H9 (cell line): ENCODE measurements at regions not wholly inside any gene's neighbourhood (a gene's known extent, or its start where the extent isn't known, plus 50 kb on each side); places are given as distances from the start of the nearest gene placed in this dataset.

Source experiments
- DNase-seq: peaks from one replicate; pipeline ENCODE4 v3.0.0-alpha.2; 2017
- H2AFZ ChIP-seq: one replicate; pipeline ENCODE4 v1.6.1; 2013; ENCODE audit warnings: mild to moderate bottlenecking, low read length, control low read depth, moderate library complexity
- H2AK5ac ChIP-seq: 2 replicates; pipeline ENCODE4 v1.6.1; 2013; ENCODE audit warnings: low read length, control low read depth, mixed read lengths; ENCODE audit not compliant: insufficient read length
- H2BK120ac ChIP-seq: one replicate; pipeline ENCODE4 v1.6.1; 2013; ENCODE audit warnings: low read depth, mild to moderate bottlenecking, low read length, control low read depth, inconsistent platforms; ENCODE audit not compliant: poor library complexity, severe bottlenecking
- H2BK12ac ChIP-seq: 2 replicates; pipeline ENCODE4 v1.6.1; 2013; ENCODE audit warnings: low read length, control low read depth, mixed read lengths, low read depth; ENCODE audit not compliant: insufficient read length
- H2BK15ac ChIP-seq: 2 replicates; pipeline ENCODE4 v1.6.1; 2013; ENCODE audit warnings: low read depth, low read length, control low read depth
- H2BK20ac ChIP-seq: one replicate; pipeline ENCODE4 v1.6.1; 2013; ENCODE audit warnings: low read depth, mild to moderate bottlenecking, low read length, control low read depth, inconsistent platforms; ENCODE audit not compliant: poor library complexity, severe bottlenecking
- H2BK5ac ChIP-seq: 2 replicates; pipeline ENCODE4 v1.6.1; 2013; ENCODE audit warnings: low read length, control low read depth, mixed read lengths; ENCODE audit not compliant: insufficient read length
- H3K14ac ChIP-seq: 2 replicates; pipeline ENCODE4 v1.6.1; 2013; ENCODE audit warnings: low read length, control low read depth; ENCODE audit not compliant: insufficient read depth
- H3K18ac ChIP-seq: 2 replicates; pipeline ENCODE4 v1.6.1; 2013; ENCODE audit warnings: low read depth, mild to moderate bottlenecking, mixed read lengths, low read length, control low read depth; ENCODE audit not compliant: insufficient read length
- H3K23ac ChIP-seq: 2 replicates; pipeline ENCODE4 v1.6.1; 2013; ENCODE audit warnings: low read length, control low read depth, mixed read lengths, low read depth; ENCODE audit not compliant: insufficient read length
- H3K23me2 ChIP-seq: 2 replicates; pipeline ENCODE4 v1.6.1; 2013; ENCODE audit warnings: low read depth, mild to moderate bottlenecking, mixed read lengths, low read length, control low read depth; ENCODE audit not compliant: insufficient read length, poor library complexity, severe bottlenecking
- H3K27ac ChIP-seq: 2 replicates; pipeline ENCODE4 v1.5.1; 2013; ENCODE audit warnings: low read length, control low read depth, mixed read lengths, low read depth; ENCODE audit not compliant: insufficient read length
- H3K27me3 ChIP-seq: 2 replicates; pipeline ENCODE4 v1.6.1; 2013; ENCODE audit warnings: low read length, control low read depth, inconsistent platforms; ENCODE audit not compliant: insufficient read depth
- H3K4ac ChIP-seq: 2 replicates; pipeline ENCODE4 v1.6.1; 2013; ENCODE audit warnings: low read depth, mild to moderate bottlenecking, control low read depth, inconsistent platforms, low read length, moderate library complexity
- H3K4me1 ChIP-seq: 2 replicates; pipeline ENCODE4 v1.6.1; 2013; ENCODE audit warnings: low read length, control low read depth, inconsistent platforms; ENCODE audit not compliant: insufficient read depth
- H3K4me2 ChIP-seq: 2 replicates; pipeline ENCODE4 v1.6.1; 2013; ENCODE audit warnings: low read length, control low read depth, mixed read lengths; ENCODE audit not compliant: insufficient read length, insufficient read depth
- H3K56ac ChIP-seq: 2 replicates; pipeline ENCODE4 v1.6.1; 2013; ENCODE audit warnings: low read depth, mild to moderate bottlenecking, mixed read lengths, low read length, control low read depth; ENCODE audit not compliant: insufficient read length
- H3K79me1 ChIP-seq: 2 replicates; pipeline ENCODE4 v1.6.1; 2013; ENCODE audit warnings: low read depth, mild to moderate bottlenecking, moderate library complexity, low read length, control low read depth, inconsistent platforms; ENCODE audit not compliant: insufficient read depth, poor library complexity, severe bottlenecking
- H3K79me2 ChIP-seq: 2 replicates; pipeline ENCODE4 v1.6.1; 2013; ENCODE audit warnings: low read length, control low read depth, inconsistent platforms; ENCODE audit not compliant: insufficient read depth
- H3K9ac ChIP-seq: 2 replicates; pipeline ENCODE4 v1.6.1; 2013; ENCODE audit warnings: low read length, control low read depth, mixed read lengths; ENCODE audit not compliant: insufficient read length; ENCODE audit errors: extremely low read depth
- H3K9me3 ChIP-seq: one replicate; pipeline ENCODE4 v1.6.1; 2013; ENCODE audit warnings: low read depth, low read length, inconsistent platforms; ENCODE audit not compliant: control insufficient read depth
- H3T11ph ChIP-seq: one replicate; pipeline ENCODE4 v1.6.1; 2013; ENCODE audit warnings: mild to moderate bottlenecking, low read length, control low read depth, inconsistent platforms
- H4K20me1 ChIP-seq: one replicate; pipeline ENCODE4 v1.6.1; 2013; ENCODE audit not compliant: control insufficient read depth, insufficient read length, insufficient read depth
- H4K5ac ChIP-seq: 2 replicates; pipeline ENCODE4 v1.6.1; 2013; ENCODE audit warnings: low read depth, mild to moderate bottlenecking, mixed read lengths, low read length, control low read depth; ENCODE audit not compliant: insufficient read length
- H4K8ac ChIP-seq: replicated peaks from 2 replicates; pipeline ENCODE4 v1.6.1; 2013; ENCODE audit warnings: low read length, control low read depth, mixed read lengths, low read depth; ENCODE audit not compliant: insufficient read length
- H4K91ac ChIP-seq: 2 replicates; pipeline ENCODE4 v1.6.1; 2013; ENCODE audit warnings: low read depth, mild to moderate bottlenecking, moderate library complexity, mixed read lengths, low read length, control low read depth; ENCODE audit not compliant: insufficient read length
- H3K27ac Mint-ChIP-seq, 3 experiments: 2 replicates in 2 of 3; 3 replicates in 1 of 3; pipeline ENCODE4 v1.8.0; 2020 to 2021; ENCODE audit warnings: mixed read lengths in 3 of 3, mild to moderate bottlenecking in 1 of 3, moderate library complexity in 1 of 3
- H3K27me3 Mint-ChIP-seq: 2 replicates; pipeline ENCODE4 v1.8.0; 2021; ENCODE audit warnings: low read depth, mild to moderate bottlenecking, moderate library complexity, mixed read lengths
- H3K36me3 Mint-ChIP-seq, 3 experiments: 2 replicates in 2 of 3; 3 replicates in 1 of 3; pipeline ENCODE4 v1.8.0; 2020 to 2021; ENCODE audit warnings: low read depth in 3 of 3, mixed read lengths in 3 of 3; ENCODE audit not compliant: insufficient read depth in 1 of 3
- H3K4me1 Mint-ChIP-seq, 2 experiments: 2 replicates each; pipeline ENCODE4 v1.8.0; 2020; ENCODE audit warnings: mixed read lengths in 2 of 2
- H3K4me3 Mint-ChIP-seq, 2 experiments: 2 replicates in 1 of 2; 3 replicates in 1 of 2; pipeline ENCODE4 v1.8.0; 2020 to 2021; ENCODE audit warnings: mild to moderate bottlenecking in 2 of 2, mixed read lengths in 2 of 2, moderate library complexity in 1 of 2
- H3K9me3 Mint-ChIP-seq, 2 experiments: 2 replicates in 1 of 2; 3 replicates in 1 of 2; pipeline ENCODE4 v1.8.0; 2020; ENCODE audit warnings: mild to moderate bottlenecking in 2 of 2, mixed read lengths in 2 of 2, moderate library complexity in 1 of 2
- CTCF ChIP-seq: fragments of 200-600 bp; sonication (generic); conservative IDR thresholded peaks from 3 replicates; pipeline ENCODE4 v1.8.0; 2021; ENCODE audit warnings: antibody characterized with exemption, mild to moderate bottlenecking
- WGBS: extraction: QIAGEN DNeasy Blood & Tissue Kit; methylation state at CpG from one replicate; pipeline ENCODE4 v1.1.7; 2013; ENCODE audit warnings: missing lambda C conversion rate, low lambda C conversion rate, mixed read lengths; ENCODE audit not compliant: insufficient read length; ENCODE audit errors: extremely low coverage; 5-methylcytosine and 5-hydroxymethylcytosine counted together

- no peak overlapping the region for H3K27ac Mint-ChIP-seq
- H4K20me1 ChIP-seq = no peaks in the 10 kb centered on the region
- H3K27ac ChIP-seq = no peak overlapping the region
- H3K4me1 Mint-ChIP-seq = peaks cover 8 to 23% of the 10 kb centered on the region in 2 experiments; a peak in 3 of 4 replicates
- no peak overlapping the region for H2AK5ac ChIP-seq
- no peak overlapping the region for H4K5ac ChIP-seq
- H4K91ac ChIP-seq = no peak overlapping the region
- peaks cover 1% of the 10 kb centered on the region; the same call in 1 of the 2 replicates for H3K27me3 Mint-ChIP-seq
- no peak overlapping the region for H3K18ac ChIP-seq
- H2BK15ac ChIP-seq = no peak overlapping the region
- H3K79me2 ChIP-seq = no peaks in the 10 kb centered on the region
- no peak overlapping the region for H3T11ph ChIP-seq
- no peak overlapping the region for H3K14ac ChIP-seq
- no peaks in the 10 kb centered on the region for H3K36me3 Mint-ChIP-seq
- no peak for DNase-seq
- no peak overlapping the region for H2AFZ ChIP-seq
- no peak overlapping the region for H2BK5ac ChIP-seq
- no peak overlapping the region for H2BK120ac ChIP-seq
- no peak overlapping the region for H2BK20ac ChIP-seq
- no peaks in the 10 kb centered on the region for H3K23me2 ChIP-seq
- H2BK12ac ChIP-seq = no peak overlapping the region
- no peak for TF ChIP-seq CTCF
- no CpG with 5 or more reads among the region's 11 CpGs for WGBS
- H3K9me3 Mint-ChIP-seq = no peaks in the 10 kb centered on the region
- H3K27me3 ChIP-seq = no peaks in the 10 kb centered on the region
- H3K4me1 ChIP-seq = no peaks in the 10 kb centered on the region
- no peak overlapping the region for H3K9ac ChIP-seq
- no peak overlapping the region for H3K23ac ChIP-seq
- H3K4me2 ChIP-seq = no peak overlapping the region
- no peaks in the 10 kb centered on the region for H3K9me3 ChIP-seq
- H3K79me1 ChIP-seq = no peaks in the 10 kb centered on the region
- H3K4ac ChIP-seq = no peak overlapping the region
- no peak overlapping the region for H4K8ac ChIP-seq
- no peak overlapping the region for H3K4me3 Mint-ChIP-seq
- H3K56ac ChIP-seq = no peak overlapping the region
Measured at GRCh38 chr19:29405728-29405995, 120.1 kb upstream of the VSTM2B start.
